ENCODE measurements at regions not wholly inside any gene's neighbourhood (a gene's known extent, or its start where the extent isn't known, plus 50 kb on each side); places are given as distances from the start of the nearest gene placed in this dataset.

- TF ChIP-seq CREB5 (CRISPR knock-in tag; IDR thresholded peaks at IDR 0.05; ENCODE audit: low read depth) (no peak), OSR1 (CRISPR knock-in tag; IDR thresholded peaks at IDR 0.05) (no peak), POU6F1 (CRISPR knock-in tag; IDR thresholded peaks at IDR 0.05; ENCODE audit: borderline replicate concordance, low read depth) (no peak), ZFP3 (CRISPR knock-in tag; IDR thresholded peaks at IDR 0.05) (no peak), SNAI2 (CRISPR knock-in tag; IDR thresholded peaks at IDR 0.05) (no peak), ESRRG (CRISPR knock-in tag; IDR thresholded peaks at IDR 0.05) (no peak), PPARA (CRISPR knock-in tag; IDR thresholded peaks at IDR 0.05; ENCODE audit: borderline replicate concordance) (no peak), RARB (CRISPR knock-in tag; IDR thresholded peaks at IDR 0.05) (no peak), ARNTL (CRISPR knock-in tag; IDR thresholded peaks at IDR 0.05; ENCODE audit: borderline replicate concordance, low read depth) (no peak), CSDC2 (CRISPR knock-in tag; IDR thresholded peaks at IDR 0.05) (no peak), CSRNP3 (CRISPR knock-in tag; IDR thresholded peaks at IDR 0.05) (no peak), ZNF70 (CRISPR knock-in tag; IDR thresholded peaks at IDR 0.05) (no peak), TCF4 (CRISPR knock-in tag; IDR thresholded peaks at IDR 0.05; ENCODE audit: borderline replicate concordance) (no peak)
These were observed 760.4 kb downstream of the TMEM121 start for GRCh38 chr14:106286697-106287290.
